ENCODE measurements at regions not wholly inside any gene's neighbourhood (a gene's known extent, or its start where the extent isn't known, plus 50 kb on each side); places are given as distances from the start of the nearest gene placed in this dataset.

GRCh38 chr1:81408419-81408818 lies 392.3 kb upstream of the ADGRL2 start:
- H3K4me3 ChIP-seq = no peak overlapping the region
- WGBS, 4 donors = 88 to 90% (median 90%) methylated on average over 6 of the region's 6 CpGs
- no peaks in the 10 kb centered on the region for H3K4me1 ChIP-seq (replicated peaks in 1 of 2)
- H3K9me3 ChIP-seq (replicated peaks in 1 of 3) = no peaks in the 10 kb centered on the region
- DNase-seq = no peak
- H3K36me3 ChIP-seq (replicated peaks in 1 of 2) = no peaks in the 10 kb centered on the region
- intact Hi-C loops (cut with DNase I) = no loop called here
- TF ChIP-seq, protein P1, sequence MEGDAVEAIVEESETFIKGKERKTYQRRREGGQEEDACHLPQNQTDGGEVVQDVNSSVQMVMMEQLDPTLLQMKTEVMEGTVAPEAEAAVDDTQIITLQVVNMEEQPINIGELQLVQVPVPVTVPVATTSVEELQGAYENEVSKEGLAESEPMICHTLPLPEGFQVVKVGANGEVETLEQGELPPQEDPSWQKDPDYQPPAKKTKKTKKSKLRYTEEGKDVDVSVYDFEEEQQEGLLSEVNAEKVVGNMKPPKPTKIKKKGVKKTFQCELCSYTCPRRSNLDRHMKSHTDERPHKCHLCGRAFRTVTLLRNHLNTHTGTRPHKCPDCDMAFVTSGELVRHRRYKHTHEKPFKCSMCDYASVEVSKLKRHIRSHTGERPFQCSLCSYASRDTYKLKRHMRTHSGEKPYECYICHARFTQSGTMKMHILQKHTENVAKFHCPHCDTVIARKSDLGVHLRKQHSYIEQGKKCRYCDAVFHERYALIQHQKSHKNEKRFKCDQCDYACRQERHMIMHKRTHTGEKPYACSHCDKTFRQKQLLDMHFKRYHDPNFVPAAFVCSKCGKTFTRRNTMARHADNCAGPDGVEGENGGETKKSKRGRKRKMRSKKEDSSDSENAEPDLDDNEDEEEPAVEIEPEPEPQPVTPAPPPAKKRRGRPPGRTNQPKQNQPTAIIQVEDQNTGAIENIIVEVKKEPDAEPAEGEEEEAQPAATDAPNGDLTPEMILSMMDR (IDR thresholded peaks at IDR 0.05) = no peak
- TF ChIP-seq POLR2A (IDR thresholded peaks at IDR 0.05) = no peak
- no peak overlapping the region for H3K27ac ChIP-seq
- H3K27me3 ChIP-seq = no peaks in the 10 kb centered on the region

DNA sequence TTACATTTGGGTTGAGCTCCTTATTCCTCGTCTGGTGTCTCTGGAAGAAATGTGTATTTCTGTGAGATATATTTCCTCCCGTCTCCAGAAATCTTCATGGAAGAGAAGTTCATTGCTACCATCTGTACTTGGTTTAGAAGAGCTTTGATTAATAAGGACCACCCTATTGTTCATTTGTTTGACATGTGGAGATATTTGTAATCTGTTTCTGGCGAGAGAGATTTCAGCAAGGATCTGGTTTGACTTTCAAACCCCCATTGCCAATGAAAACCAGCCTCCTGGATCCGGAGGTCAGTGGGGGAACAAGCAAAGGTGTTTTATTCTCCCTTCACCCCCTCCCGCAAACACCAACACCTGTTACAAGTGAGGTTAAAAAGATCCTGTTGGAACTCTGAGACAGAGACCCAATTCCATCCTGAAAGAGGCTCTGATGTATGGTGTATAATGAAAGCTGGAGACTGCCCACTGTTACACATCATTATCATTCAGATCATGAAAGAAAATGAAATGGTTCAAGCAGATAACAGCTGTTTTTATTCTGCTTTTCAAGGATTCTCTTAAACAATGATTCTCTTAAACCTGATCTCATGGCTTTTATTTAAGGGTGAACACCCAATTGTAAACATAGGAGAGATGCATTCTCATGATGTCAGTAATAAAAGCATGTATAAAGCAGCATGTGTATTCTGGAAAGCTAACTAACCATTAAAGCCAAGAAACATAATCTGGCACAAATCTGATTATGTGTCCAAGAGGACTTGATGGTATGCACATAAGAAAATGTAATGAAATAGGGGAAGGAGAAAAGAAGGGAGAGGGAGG lies 393.5 kb upstream of the ADGRL2 start:
- TF ChIP-seq POLR2A (IDR thresholded peaks at IDR 0.05) = no peak
- TF ChIP-seq, protein P1 (IDR thresholded peaks at IDR 0.05) = no peak
- DNase-seq = no peak
- 88 to 91% (median 89%) methylated on average over 5 of the region's 5 CpGs for WGBS, 4 donors
- Histone ChIP-seq H3K27me3 (no peaks in the 10 kb centered on the region), H3K4me3 (no peak overlapping the region), H3K4me1 (replicated peaks in 1 of 2) (no peaks in the 10 kb centered on the region), H3K9me3 (replicated peaks in 1 of 3) (no peaks in the 10 kb centered on the region), H3K36me3 (replicated peaks in 1 of 2) (no peaks in the 10 kb centered on the region), H3K27ac (peak overlapping the region in 1 of 5 donors; percentile 6)
- intact Hi-C loops (cut with DNase I) = no loop called here

- H3K4me3 ChIP-seq = no peak overlapping the region
- H3K27me3 ChIP-seq = no peaks in the 10 kb centered on the region
- no peaks in the 10 kb centered on the region for H3K4me1 ChIP-seq (replicated peaks in 1 of 2)
- H3K9me3 ChIP-seq (replicated peaks in 1 of 3) = no peaks in the 10 kb centered on the region
- peak in 1 of 7 donors; percentile 10 for DNase-seq
- 79 to 83% (median 79%) methylated on average over 8 of the region's 8 CpGs for WGBS, 4 donors
- intact Hi-C loops (cut with DNase I) = no loop called here
- H3K36me3 ChIP-seq (replicated peaks in 1 of 2) = no peaks in the 10 kb centered on the region
- TF ChIP-seq, protein P1 (IDR thresholded peaks at IDR 0.05) = no peak
- H3K27ac ChIP-seq = peak overlapping the region in 2 of 5 donors; percentile 10 to 38
Measured at GRCh38 chr1:81406292-81406999, 394.3 kb upstream of the ADGRL2 start.

- Histone ChIP-seq H3K27me3 (no peaks in the 10 kb centered on the region), H3K36me3 (replicated peaks in 1 of 2) (no peaks in the 10 kb centered on the region), H3K27ac (no peak overlapping the region), H3K4me3 (no peak overlapping the region), H3K9me3 (replicated peaks in 1 of 3) (peaks cover 0 to 8% (median 0%) of the 10 kb centered on the region in 3 donors), H3K4me1 (replicated peaks in 1 of 2) (no peaks in the 10 kb centered on the region)
- DNase-seq = no peak
- intact Hi-C loops (cut with DNase I) = no loop called here
- no peak for TF ChIP-seq POLR2A (IDR thresholded peaks at IDR 0.05)
- TF ChIP-seq, protein P1 (IDR thresholded peaks at IDR 0.05) = no peak
Measured at GRCh38 chr1:81398041-81398440, 402.7 kb upstream of the ADGRL2 start.

Data from adrenal gland (tissue), 9 donors.